ENCODE measurements at regions not wholly inside any gene's neighbourhood (a gene's known extent, or its start where the extent isn't known, plus 50 kb on each side); places are given as distances from the start of the nearest gene placed in this dataset.
"Not testable (repeated sequence)": the region's sequence is repeated elsewhere in the genome, so short reads cannot be mapped to it uniquely, and the experiment has no call there.

GRCh38 chr9:110096674-110097073 is 111.3 kb downstream of the C9orf152 start:
- not testable (repeated sequence) for TF ChIP-seq CTCF (IDR thresholded peaks at IDR 0.05; ENCODE audit: low read length); EZH2 (IDR thresholded peaks at IDR 0.05; ENCODE audit: borderline replicate concordance, low read length)
